HG03159 (cell line): ENCODE measurements at regions not wholly inside any gene's neighbourhood (a gene's known extent, or its start where the extent isn't known, plus 50 kb on each side); places are given as distances from the start of the nearest gene placed in this dataset.

Source experiments
- ATAC-seq: cut with Tn5 transposase; IDR thresholded peaks from one replicate; pipeline ENCODE4 v1.9.1; 2021; ENCODE audit warnings: mild to moderate bottlenecking, moderate library complexity; ENCODE audit not compliant: unreplicated experiment

DNA sequence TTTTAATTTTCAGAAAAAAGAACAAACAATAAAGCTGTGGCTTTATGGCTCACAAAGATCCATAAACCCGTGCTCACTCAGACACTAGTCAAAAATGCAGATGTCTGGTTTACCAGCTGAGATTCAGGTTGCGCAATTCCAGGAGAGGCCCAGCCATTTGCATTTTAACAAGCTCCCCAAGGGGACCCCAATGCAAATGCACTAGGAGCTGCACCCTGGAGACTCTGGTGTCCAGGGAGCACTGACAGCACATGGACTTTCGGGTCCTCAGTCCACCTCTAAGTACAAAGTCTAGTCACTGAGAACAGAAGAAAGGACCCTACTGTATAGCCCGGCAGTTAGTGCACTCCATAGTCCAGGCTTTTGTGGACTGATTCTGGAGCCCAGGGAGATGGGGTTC, 326.3 kb downstream of the MAF start:
- no peak for ATAC-seq

DNA sequence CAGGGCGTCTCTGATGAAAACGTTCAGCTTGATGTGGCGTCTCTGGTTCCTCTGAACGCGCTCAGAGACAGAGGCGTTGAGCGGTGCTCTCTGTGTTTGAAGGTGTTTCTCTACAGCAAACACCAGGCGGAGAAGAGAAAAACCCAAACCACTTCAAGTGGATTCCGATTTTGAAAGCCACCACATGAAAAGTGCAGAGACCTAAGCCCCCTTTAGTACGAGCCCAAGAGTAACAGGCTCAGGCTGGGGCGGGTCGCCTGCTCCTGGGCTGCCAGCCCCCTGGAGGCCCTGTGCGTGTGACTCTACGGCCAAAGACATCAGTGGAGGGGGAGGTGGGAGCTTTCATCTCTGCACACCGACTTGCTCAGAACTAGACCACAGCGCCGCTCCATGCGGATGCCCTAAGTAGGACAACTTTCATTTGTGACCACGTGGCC, 328.4 kb downstream of the MAF start:
- ATAC-seq = no peak

DNA sequence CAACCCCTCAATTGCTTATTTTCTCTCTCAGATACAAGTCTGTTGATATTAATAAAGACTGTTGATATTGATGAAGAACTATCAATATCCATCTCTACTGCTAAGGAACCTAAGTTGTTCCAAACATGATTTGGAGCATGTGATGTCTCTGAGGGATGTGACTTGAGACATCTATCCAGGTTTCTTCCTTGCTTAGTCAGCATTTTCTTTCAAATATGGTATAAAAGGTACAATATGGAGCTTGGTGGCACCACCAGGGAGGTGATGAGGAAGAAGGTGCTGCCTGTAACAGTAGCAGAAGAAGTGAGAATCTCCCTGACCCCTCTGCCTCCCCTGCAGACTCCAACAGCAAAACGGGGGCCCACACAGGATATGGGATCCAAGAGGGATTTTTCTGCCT, 329.0 kb downstream of the MAF start:
- no peak for ATAC-seq

DNA sequence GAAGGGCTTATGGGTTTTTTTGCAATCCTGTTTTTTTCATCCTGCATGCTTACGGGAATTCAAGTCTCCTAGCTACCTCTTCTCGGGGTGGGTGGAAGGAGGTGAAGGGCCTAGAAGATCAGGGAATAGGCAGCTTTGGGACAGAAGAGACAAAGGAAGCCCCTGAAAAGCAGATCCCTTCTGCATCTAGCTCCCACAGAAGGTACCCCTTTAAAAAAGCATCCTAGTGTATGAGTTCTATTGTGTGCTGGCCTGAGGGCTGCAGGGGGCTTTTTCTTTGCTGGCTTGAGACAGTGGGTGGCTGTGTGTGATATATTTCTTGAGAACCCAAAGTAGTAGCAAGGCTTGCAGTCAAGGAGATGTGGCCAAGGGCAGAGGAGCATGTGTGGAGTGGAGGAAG, 330.5 kb downstream of the MAF start:
- no peak for ATAC-seq

DNA sequence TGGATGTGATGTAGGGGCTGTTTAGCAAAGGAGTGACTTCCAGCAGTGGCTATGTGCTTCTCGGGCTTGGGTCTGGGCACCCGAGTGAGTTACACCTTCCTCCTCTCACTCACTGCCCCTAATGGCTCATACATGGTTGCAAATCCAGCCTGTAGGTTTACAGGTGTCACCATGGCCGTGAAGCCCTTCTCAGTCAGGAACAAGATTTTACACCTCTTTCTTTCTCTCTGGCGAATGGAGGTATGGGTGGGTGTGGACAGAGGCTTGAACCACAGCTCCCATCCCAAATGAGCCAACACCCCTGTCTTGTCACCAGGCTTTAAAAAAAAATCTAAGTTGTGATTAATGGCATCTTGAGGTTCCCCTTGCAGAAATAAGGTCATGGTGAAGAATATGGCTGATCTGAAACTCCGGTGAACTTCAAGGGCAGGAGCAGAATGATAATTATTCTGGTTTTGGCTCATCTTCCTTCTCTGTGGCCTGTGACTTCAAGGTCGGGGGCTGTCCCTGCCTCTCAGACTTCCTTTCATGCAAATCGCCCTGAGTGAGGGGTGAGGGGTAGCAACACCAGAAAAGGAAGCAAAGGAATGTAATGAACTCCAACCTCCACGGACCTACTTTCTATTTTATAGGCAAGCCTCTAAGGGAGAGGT, 331.2 kb downstream of the MAF start:
- peak; percentile 90 for ATAC-seq

DNA sequence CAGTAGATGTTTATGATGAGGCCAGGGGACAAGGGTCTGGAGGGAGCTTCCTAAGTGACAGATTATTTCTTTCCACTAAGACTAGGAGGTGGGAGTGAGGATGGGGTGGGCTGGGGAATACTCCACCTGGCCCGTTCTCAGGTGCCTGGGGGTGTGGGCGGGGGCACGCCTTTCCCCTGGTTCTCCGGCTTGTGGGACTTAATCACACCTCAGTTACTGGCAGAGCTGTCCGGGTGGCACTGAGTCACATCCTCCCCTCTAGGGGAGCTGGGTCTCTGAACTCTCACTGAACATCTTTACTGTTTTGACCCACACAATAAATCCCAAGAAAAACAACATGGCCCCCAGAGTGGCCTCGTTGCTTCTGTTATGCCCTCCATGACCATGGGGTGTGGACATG, 332.8 kb downstream of the MAF start:
- no peak for ATAC-seq

DNA sequence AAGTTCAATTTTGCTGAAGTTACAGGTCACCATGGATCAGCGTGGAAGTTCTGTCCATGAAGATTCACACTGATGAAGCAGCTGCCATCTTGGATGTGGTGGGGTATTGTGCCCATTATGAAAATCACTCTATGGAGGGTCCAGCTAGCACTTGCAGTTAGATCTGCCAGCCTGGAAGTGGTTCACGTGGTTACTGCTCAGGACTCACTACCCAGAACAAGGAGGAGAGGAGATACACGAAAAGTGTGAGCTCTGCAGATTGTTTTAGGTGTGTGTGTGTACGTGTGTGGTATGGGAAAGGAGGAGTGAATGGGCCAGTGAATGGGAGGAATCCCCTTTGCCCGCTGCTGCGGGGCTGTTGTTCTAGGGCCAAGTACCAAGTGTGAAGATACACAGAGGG, 333.4 kb downstream of the MAF start:
- no peak for ATAC-seq

DNA sequence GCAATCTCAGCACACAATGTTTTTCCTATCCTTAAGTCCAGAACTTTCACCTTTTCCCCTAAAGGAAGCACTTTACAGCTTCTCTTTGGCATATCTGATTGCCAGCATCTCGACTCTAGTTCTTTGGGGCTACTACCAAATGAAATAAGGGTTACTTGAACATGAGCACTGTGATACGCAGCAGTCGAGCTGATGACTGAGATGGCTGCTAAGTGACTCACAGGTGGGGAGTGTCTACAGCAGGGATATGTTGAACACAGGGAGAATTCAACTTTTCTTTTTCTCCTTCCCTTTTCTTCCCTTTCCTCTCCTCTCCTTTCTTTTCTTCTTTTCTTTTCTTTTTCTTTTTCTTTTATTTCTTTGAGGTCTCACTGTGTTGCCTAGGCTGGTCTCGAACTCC, 334.8 kb downstream of the MAF start:
- ATAC-seq = no peak

DNA sequence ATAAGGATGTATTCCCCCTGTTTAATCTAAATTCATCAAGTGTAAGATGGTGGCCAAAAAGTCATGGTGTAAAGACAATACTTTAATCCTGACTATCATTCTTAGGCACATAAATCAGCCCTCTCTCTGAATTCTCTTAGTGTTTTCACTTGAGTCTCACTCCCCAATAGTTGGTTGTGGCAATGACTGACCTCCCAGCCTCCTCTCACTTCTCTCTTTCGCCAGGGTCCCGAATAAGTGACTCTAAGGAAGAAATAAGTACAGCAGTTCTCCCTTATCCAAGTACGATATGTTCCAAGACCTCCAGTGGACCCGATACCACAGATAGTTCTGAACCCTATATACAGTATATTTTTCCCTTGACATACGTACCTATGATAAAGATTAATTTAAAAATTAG, 335.3 kb downstream of the MAF start:
- no peak for ATAC-seq

DNA sequence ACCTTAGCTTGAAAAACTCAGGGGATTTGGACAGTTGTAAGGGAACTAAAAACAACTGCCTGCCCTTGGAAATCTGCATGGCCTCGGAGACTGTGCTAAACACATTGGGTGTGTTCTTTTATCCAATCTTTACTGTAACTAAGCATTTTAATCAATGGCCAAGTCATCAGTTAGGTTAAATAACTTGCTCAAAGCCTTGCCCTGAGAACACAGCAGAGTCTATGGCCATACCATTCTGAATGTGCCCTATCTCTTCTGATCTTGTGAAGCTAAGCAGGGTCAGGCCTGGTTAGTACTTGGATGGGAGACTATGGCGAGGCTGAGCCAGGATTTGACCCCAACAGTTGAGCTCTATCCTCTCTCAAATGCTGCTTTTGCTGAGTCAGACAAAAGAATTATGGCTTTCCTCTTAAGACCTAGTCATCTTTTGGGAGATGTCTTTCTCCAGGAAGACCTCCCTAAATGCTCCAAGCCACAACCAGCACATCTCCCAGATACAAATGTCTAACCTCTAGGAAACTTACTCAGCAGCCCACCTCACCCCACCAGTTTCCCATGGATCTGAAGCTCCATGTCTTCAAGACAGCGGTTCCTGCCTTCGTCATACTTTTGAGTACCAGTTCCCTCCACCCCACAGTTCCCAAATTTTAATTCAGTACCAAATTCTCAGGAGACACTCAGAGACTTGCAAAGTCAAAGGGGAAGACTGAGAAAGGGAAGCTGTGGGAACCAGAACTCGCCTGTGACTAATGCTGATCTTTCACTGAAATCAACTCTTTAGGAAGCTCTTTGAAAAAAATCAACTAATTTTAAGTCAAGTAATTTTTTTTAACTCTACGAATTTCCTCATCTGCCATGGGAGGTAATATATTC, 336.1 kb downstream of the MAF start:
- no peak for ATAC-seq

DNA sequence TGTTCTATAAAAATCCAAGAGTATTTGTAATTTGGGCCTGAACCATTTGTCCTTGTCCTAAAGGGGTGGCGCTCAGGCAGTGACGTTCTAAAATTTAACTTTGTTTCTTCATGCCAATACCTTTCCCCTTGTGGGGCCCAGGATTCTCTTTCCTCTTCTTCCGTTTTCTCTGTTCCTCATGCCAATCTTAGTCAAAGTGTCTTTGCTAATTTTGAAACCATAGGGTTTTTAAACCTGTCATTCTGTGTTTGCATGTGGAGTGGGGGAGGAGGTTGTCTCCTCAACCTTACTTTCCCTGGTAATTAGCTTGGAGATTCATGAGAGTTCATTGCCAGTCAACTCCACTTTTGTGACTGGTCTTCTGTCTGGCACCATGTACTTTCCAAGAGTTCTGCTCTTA, 337.1 kb downstream of the MAF start:
- no peak for ATAC-seq
